Ishikawa (cell line): ENCODE measurements at regions not wholly inside any gene's neighbourhood (a gene's known extent, or its start where the extent isn't known, plus 50 kb on each side); places are given as distances from the start of the nearest gene placed in this dataset.

Experiments used
- CEBPB ChIP-seq: IDR thresholded peaks from 2 replicates; pipeline ENCODE4 v1.6.1; 2012
- CREB1 ChIP-seq: IDR thresholded peaks from 2 replicates; pipeline ENCODE4 v1.6.1; 2012; ENCODE audit warnings: low read depth
- EGR1 ChIP-seq: IDR thresholded peaks from 2 replicates; pipeline ENCODE4 v1.6.1; 2012
- EP300 ChIP-seq: IDR thresholded peaks from 2 replicates; pipeline ENCODE4 v1.6.1; 2012; ENCODE audit warnings: borderline replicate concordance
- FOXM1 ChIP-seq: IDR thresholded peaks from 2 replicates; pipeline ENCODE4 v1.6.1; 2012; ENCODE audit warnings: low read depth, borderline replicate concordance
- MAX ChIP-seq: IDR thresholded peaks from 2 replicates; pipeline ENCODE4 v1.6.1; 2012
- NFIC ChIP-seq: IDR thresholded peaks from 2 replicates; pipeline ENCODE4 v1.6.1; 2012
- RAD21 ChIP-seq: IDR thresholded peaks from 2 replicates; pipeline ENCODE4 v1.6.1; 2012; ENCODE audit warnings: low read depth
- REST ChIP-seq: IDR thresholded peaks from 2 replicates; pipeline ENCODE4 v1.6.1; 2012; ENCODE audit warnings: low read depth, mild to moderate bottlenecking
- TAF1 ChIP-seq: IDR thresholded peaks from 2 replicates; pipeline ENCODE4 v1.6.1; 2012; ENCODE audit warnings: low read depth, mild to moderate bottlenecking
- TCF12 ChIP-seq: IDR thresholded peaks from 2 replicates; pipeline ENCODE4 v1.6.1; 2012; ENCODE audit warnings: low read depth
- TEAD4 ChIP-seq: IDR thresholded peaks from 2 replicates; pipeline ENCODE4 v1.6.1; 2012
- USF1 ChIP-seq: IDR thresholded peaks from 2 replicates; pipeline ENCODE4 v1.6.1; 2012
- YY1 ChIP-seq: IDR thresholded peaks from 2 replicates; pipeline ENCODE4 v1.6.1; 2012; ENCODE audit warnings: low read depth
- ZBTB7A ChIP-seq: IDR thresholded peaks from 2 replicates; pipeline ENCODE4 v1.6.1; 2012; ENCODE audit warnings: low read depth

GRCh38 chr3:68025189-68025588 lies 370.8 kb upstream of the SUCLG2 start:
- TF ChIP-seq MAX, result no peak
- no peak for TF ChIP-seq NFIC
- no peak for TF ChIP-seq EGR1
- no peak for TF ChIP-seq RAD21
- TF ChIP-seq TAF1, result no peak
- TF ChIP-seq CEBPB, result no peak
- TF ChIP-seq TEAD4, result no peak
- TF ChIP-seq FOXM1, result no peak
- TF ChIP-seq CREB1, result no peak

GRCh38 chr3:68019876-68020275 lies 365.5 kb upstream of the SUCLG2 start:
- no peak for TF ChIP-seq REST
- no peak for TF ChIP-seq MAX
- no peak for TF ChIP-seq NFIC
- TF ChIP-seq TEAD4, result no peak
- no peak for TF ChIP-seq CEBPB
- TF ChIP-seq RAD21, result no peak
- no peak for TF ChIP-seq FOXM1
- no peak for TF ChIP-seq CREB1
- TF ChIP-seq EGR1, result no peak
- no peak for TF ChIP-seq USF1
- no peak for TF ChIP-seq TAF1
- no peak for TF ChIP-seq EP300
- no peak for TF ChIP-seq ZBTB7A
- TF ChIP-seq YY1, result no peak
- TF ChIP-seq TCF12, result no peak

GRCh38 chr3:68018275-68018674 lies 363.9 kb upstream of the SUCLG2 start:
- no peak for TF ChIP-seq TEAD4

GRCh38 chr3:68017069-68017468 lies 362.7 kb upstream of the SUCLG2 start:
- TF ChIP-seq EP300 (no peak), FOXM1 (no peak), NFIC (no peak), CEBPB (no peak), CREB1 (no peak), RAD21 (no peak), ZBTB7A (no peak), YY1 (no peak), TAF1 (no peak), MAX (no peak), EGR1 (no peak), TCF12 (no peak), USF1 (no peak), TEAD4 (no peak)

- TF ChIP-seq FOXM1 (no peak), YY1 (no peak), TCF12 (no peak), CREB1 (no peak), EP300 (no peak)
Observed at GRCh38 chr3:68009900-68010299, 355.5 kb upstream of the SUCLG2 start.

- TF ChIP-seq EGR1, result no peak
- TF ChIP-seq CREB1, result no peak
- no peak for TF ChIP-seq TCF12
- TF ChIP-seq FOXM1, result no peak
- TF ChIP-seq REST, result no peak
- TF ChIP-seq RAD21, result no peak
- no peak for TF ChIP-seq TAF1
- TF ChIP-seq ZBTB7A, result no peak
- no peak for TF ChIP-seq EP300
- no peak for TF ChIP-seq TEAD4
- no peak for TF ChIP-seq USF1
- no peak for TF ChIP-seq CEBPB
- no peak for TF ChIP-seq YY1
- TF ChIP-seq NFIC, result no peak
- no peak for TF ChIP-seq MAX
Observed at GRCh38 chr3:68007621-68008226, 353.3 kb upstream of the SUCLG2 start.
